Suprapubic skin (tissue), 4 donors: ENCODE measurements at regions not wholly inside any gene's neighbourhood (a gene's known extent, or its start where the extent isn't known, plus 50 kb on each side); places are given as distances from the start of the nearest gene placed in this dataset.

ENCODE experiments used
- DNase-seq, 2 donors: peaks; one replicate each; pipeline ENCODE4 v3.0.0-alpha.2; 2019; ENCODE audit warnings: low spot score in 2 of 2
- H3K27ac ChIP-seq: fragments of 200-600 bp; sonication (generic); one replicate; pipeline ENCODE4 v1.5.1; 2019
- H3K27me3 ChIP-seq: fragments of 200-600 bp; sonication (generic); one replicate; pipeline ENCODE4 v1.5.1; 2019
- H3K36me3 ChIP-seq: fragments of 200-600 bp; sonication (generic); one replicate; pipeline ENCODE4 v1.5.1; 2019
- H3K4me1 ChIP-seq: fragments of 200-600 bp; sonication (generic); one replicate; pipeline ENCODE4 v1.5.1; 2019
- H3K4me3 ChIP-seq: fragments of 200-600 bp; sonication (generic); one replicate; pipeline ENCODE4 v1.5.1; 2019; ENCODE audit warnings: mild to moderate bottlenecking
- H3K9me3 ChIP-seq: fragments of 200-600 bp; sonication (generic); one replicate; pipeline ENCODE4 v1.5.1; 2019
- EP300 ChIP-seq: sonication (generic); formaldehyde crosslinking; IDR thresholded peaks from one replicate; pipeline ENCODE4 v1.6.1; 2017; ENCODE audit warnings: antibody characterized with exemption
- POLR2A ChIP-seq, 2 donors: fragments of 450-650 bp; IDR thresholded peaks; one replicate each; pipeline ENCODE4 v1.6.1; 2017; ENCODE audit warnings: antibody characterized with exemption in 2 of 2, mild to moderate bottlenecking in 2 of 2, moderate library complexity in 2 of 2
- POLR2AphosphoS5 ChIP-seq, 3 donors: sonication (generic); formaldehyde crosslinking; IDR thresholded peaks; one replicate each; pipeline ENCODE4 v1.6.1; 2017; ENCODE audit warnings: antibody characterized with exemption in 3 of 3
- WGBS: methylation state at CpG from one replicate; pipeline ENCODE4 v1.1.5; 2018; 5-methylcytosine and 5-hydroxymethylcytosine counted together
- TF ChIP-seq, protein P1 (sequence below), 2 donors: fragments of 200-600 bp in 1 of 2; fragments of 450-650 bp in 1 of 2; sonication (generic) in 1 of 2; IDR thresholded peaks; one replicate each; pipeline ENCODE4 v1.5.1; 2016 to 2019; ENCODE audit warnings: antibody characterized with exemption in 2 of 2, mild to moderate bottlenecking in 1 of 2, moderate library complexity in 1 of 2

DNA sequence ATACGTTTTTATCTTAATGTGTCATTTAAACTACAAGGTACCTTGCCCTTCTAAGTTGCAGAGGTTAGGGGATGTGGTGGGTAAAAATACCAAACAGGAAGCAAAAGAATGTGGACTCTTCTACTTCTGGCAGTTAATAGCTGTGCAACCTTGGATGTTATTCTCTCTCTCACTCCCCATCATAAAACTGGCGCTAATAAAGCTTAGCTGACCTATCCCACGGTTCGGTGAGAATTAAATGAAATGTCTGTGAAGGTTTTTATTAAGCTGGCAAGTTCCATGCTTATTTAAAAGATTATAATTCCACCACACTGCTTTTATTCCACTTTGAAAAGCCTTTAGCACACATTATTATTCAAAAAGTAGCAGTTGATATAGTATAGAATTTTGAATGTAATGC is 127.8 kb upstream of the SLC22A23 start:
- no peaks in the 10 kb centered on the region for H3K27me3 ChIP-seq
- H3K36me3 ChIP-seq: no peaks in the 10 kb centered on the region
- H3K27ac ChIP-seq: no peak overlapping the region
- no peak for DNase-seq
- no peak for TF ChIP-seq EP300
- TF ChIP-seq, protein P1, sequence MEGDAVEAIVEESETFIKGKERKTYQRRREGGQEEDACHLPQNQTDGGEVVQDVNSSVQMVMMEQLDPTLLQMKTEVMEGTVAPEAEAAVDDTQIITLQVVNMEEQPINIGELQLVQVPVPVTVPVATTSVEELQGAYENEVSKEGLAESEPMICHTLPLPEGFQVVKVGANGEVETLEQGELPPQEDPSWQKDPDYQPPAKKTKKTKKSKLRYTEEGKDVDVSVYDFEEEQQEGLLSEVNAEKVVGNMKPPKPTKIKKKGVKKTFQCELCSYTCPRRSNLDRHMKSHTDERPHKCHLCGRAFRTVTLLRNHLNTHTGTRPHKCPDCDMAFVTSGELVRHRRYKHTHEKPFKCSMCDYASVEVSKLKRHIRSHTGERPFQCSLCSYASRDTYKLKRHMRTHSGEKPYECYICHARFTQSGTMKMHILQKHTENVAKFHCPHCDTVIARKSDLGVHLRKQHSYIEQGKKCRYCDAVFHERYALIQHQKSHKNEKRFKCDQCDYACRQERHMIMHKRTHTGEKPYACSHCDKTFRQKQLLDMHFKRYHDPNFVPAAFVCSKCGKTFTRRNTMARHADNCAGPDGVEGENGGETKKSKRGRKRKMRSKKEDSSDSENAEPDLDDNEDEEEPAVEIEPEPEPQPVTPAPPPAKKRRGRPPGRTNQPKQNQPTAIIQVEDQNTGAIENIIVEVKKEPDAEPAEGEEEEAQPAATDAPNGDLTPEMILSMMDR (IDR thresholded peaks at IDR 0.05): no peak
- no peak for TF ChIP-seq POLR2AphosphoS5 (IDR thresholded peaks at IDR 0.05)
- no peak for TF ChIP-seq POLR2A (IDR thresholded peaks at IDR 0.05)
- H3K9me3 ChIP-seq: no peaks in the 10 kb centered on the region
- WGBS: 63% methylated on average over 4 of the region's 4 CpGs
- no peak overlapping the region for H3K4me3 ChIP-seq
- H3K4me1 ChIP-seq: no peaks in the 10 kb centered on the region

DNA sequence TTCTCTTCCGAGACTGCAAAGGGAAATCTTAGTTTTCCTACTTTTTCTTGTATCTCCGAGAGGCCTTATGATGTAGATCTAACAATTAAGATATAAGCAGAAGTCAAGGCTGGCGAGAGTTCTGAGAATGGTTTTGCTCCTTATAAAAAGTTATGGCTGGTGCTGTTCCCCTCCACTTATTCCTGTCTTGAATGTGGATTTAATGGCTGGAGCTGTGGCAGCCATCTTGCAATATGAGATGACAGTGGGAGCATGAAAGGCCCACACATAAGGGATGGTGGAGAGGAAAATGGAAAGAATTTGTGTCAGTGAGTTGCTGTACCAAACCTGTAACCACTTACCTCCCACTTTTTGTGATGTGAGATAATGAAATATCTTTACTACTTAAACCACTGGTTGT is 124.6 kb upstream of the SLC22A23 start:
- Histone ChIP-seq H3K36me3 (no peaks in the 10 kb centered on the region), H3K27ac (no peak overlapping the region), H3K4me1 (no peaks in the 10 kb centered on the region), H3K27me3 (no peaks in the 10 kb centered on the region), H3K4me3 (no peak overlapping the region), H3K9me3 (no peaks in the 10 kb centered on the region)
- DNase-seq: no peak
- no peak for TF ChIP-seq POLR2AphosphoS5 (IDR thresholded peaks at IDR 0.05)
- no peak for TF ChIP-seq EP300
- TF ChIP-seq, protein P1 (IDR thresholded peaks at IDR 0.05): no peak
- TF ChIP-seq POLR2A (IDR thresholded peaks at IDR 0.05): no peak
- WGBS: 90% methylated on average over 3 of the region's 3 CpGs

DNA sequence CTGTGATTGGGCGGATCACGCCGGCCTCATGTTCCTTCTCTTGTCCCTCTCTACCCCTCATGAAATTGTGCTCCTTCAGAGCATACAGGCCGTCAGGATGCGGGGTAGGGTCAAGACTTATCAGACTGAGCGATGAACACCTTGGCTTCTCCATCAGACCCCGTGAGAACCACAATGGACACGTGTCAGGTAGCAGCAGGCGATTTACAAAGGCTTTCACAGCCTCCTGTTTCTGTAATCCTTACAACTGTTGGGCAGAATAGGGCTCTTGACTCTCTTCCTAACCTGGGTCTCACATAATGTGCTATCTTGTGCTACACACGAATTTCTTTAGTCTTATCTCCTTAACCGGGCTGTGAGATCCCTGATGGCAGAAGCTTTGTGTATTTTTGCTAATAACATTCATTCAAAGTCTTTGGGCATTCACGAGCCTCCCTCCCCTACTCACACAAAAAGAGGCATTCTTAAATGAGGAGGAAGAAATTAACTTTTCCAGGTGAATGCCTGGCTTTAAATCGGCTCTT is 122.9 kb upstream of the SLC22A23 start:
- no peak for DNase-seq
- Histone ChIP-seq H3K9me3 (no peaks in the 10 kb centered on the region), H3K27ac (no peak overlapping the region), H3K4me1 (no peaks in the 10 kb centered on the region), H3K4me3 (no peak overlapping the region), H3K27me3 (no peaks in the 10 kb centered on the region), H3K36me3 (no peaks in the 10 kb centered on the region)
- TF ChIP-seq POLR2A (IDR thresholded peaks at IDR 0.05): no peak
- 90% methylated on average over 13 of the region's 13 CpGs for WGBS

DNA sequence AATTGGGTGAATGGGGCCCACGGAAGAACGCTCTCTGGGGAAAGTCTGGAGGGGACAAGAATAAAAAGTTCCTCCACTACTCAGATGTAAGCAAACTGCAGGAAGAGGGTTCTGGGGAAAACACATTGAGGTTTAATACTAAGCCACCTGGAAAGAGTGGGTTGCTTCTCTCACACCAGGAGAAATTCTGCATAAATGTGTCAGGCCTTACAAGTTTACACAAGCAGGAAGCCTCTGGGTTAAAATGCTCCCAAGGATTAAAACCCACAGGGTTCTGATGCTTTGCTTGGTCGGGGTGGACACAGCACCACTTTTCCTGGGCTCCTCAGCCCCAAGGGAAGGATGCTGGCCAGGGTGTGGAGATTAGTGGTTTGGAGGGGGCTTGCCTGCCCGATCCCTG is 122.1 kb upstream of the SLC22A23 start:
- Histone ChIP-seq H3K4me3 (no peak overlapping the region), H3K27me3 (no peaks in the 10 kb centered on the region), H3K36me3 (no peaks in the 10 kb centered on the region), H3K9me3 (no peaks in the 10 kb centered on the region), H3K4me1 (no peaks in the 10 kb centered on the region), H3K27ac (no peak overlapping the region)
- TF ChIP-seq, protein P1 (IDR thresholded peaks at IDR 0.05): no peak
- no peak for TF ChIP-seq POLR2A (IDR thresholded peaks at IDR 0.05)
- no peak for TF ChIP-seq POLR2AphosphoS5 (IDR thresholded peaks at IDR 0.05)
- TF ChIP-seq EP300: no peak
- DNase-seq: no peak
- WGBS: 87% methylated on average over 3 of the region's 4 CpGs

DNA sequence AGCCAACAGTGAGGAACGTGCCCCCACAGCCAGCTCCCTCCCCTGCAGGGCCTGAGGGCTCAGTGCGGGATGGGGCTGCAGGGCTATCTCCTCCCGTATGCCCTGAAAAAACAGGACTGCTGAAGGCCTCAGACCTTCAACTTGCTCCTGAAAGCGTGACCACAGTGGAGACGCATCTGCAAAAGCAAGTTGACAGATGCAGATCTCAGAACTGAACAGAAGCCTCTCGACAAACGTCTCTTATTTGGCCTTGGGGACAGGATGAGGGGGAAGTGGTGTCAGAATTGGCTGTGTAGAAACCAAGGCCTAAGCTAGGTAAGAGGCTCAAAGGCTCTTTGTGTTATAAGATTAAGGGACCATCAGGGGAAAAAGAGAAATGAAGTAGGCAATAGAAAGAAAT is 120.7 kb upstream of the SLC22A23 start:
- no peaks in the 10 kb centered on the region for H3K27me3 ChIP-seq
- H3K4me3 ChIP-seq: no peak overlapping the region
- no peak for TF ChIP-seq EP300
- TF ChIP-seq, protein P1 (IDR thresholded peaks at IDR 0.05): no peak
- no peaks in the 10 kb centered on the region for H3K36me3 ChIP-seq
- H3K27ac ChIP-seq: no peak overlapping the region
- DNase-seq: no peak
- 85% methylated on average over 7 of the region's 7 CpGs for WGBS
- H3K9me3 ChIP-seq: no peaks in the 10 kb centered on the region
- H3K4me1 ChIP-seq: no peaks in the 10 kb centered on the region

DNA sequence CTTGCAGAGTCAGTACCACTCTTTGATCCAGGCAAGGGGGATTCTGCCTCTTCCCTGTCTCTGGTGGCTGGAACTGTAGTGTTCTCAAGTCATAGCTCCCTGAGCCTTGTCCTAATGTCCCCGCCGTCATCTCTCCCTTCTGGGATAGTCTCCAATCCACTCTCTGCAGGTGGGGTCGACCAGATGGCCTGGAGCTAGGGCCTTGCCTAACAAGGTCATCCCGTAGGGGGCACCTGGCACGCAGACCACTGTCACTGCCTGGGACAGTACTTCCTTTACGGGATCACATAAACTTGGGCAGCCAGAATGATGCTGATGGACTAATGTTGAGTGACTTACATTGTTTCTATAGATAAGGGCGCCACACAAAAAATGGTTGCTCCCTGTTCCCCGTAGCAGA is 118.9 kb upstream of the SLC22A23 start:
- DNase-seq: no peak
- Histone ChIP-seq H3K4me1 (no peaks in the 10 kb centered on the region), H3K4me3 (no peak overlapping the region), H3K27me3 (no peaks in the 10 kb centered on the region), H3K36me3 (no peaks in the 10 kb centered on the region), H3K9me3 (no peaks in the 10 kb centered on the region), H3K27ac (no peak overlapping the region)
- WGBS: 91% methylated on average over 8 of the region's 8 CpGs
- TF ChIP-seq POLR2A (IDR thresholded peaks at IDR 0.05) (no peak), POLR2AphosphoS5 (IDR thresholded peaks at IDR 0.05) (no peak), EP300 (no peak)
- TF ChIP-seq, protein P1 (IDR thresholded peaks at IDR 0.05): no peak
